ENCODE measurements at regions not wholly inside any gene's neighbourhood (a gene's known extent, or its start where the extent isn't known, plus 50 kb on each side); places are given as distances from the start of the nearest gene placed in this dataset.

DNA sequence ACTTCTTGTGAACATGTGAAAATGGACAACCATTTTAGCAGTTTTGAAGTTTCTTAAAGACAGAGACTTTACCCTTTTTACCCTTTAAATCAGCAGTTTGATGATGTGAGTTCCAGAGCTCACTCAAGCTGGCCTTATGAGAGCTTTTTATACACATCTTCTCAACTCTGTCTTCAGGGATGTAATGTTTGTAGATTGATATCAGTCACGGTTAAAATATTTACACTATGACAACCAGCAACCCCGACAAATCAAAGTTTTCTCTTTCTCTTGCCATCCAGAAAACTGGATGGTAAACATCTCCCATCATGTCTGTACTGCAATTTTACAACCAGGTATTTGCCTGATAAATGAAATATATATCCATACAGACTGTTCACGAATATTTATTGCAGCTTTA is 233.4 kb upstream of the ST8SIA4 start (continued):
- TF ChIP-seq, protein P1, sequence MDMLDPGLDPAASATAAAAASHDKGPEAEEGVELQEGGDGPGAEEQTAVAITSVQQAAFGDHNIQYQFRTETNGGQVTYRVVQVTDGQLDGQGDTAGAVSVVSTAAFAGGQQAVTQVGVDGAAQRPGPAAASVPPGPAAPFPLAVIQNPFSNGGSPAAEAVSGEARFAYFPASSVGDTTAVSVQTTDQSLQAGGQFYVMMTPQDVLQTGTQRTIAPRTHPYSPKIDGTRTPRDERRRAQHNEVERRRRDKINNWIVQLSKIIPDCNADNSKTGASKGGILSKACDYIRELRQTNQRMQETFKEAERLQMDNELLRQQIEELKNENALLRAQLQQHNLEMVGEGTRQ (IDR thresholded peaks at IDR 0.05; ENCODE audit: low read length), result no peak
- TF ChIP-seq MAFK (IDR thresholded peaks at IDR 0.05; ENCODE audit: low read depth, low read length) (no peak), EZH2 (IDR thresholded peaks at IDR 0.05; ENCODE audit: low read depth, low read length, severe bottlenecking) (no peak)

Data from H1 (cell line).